AG08396 (cell line): ENCODE measurements at regions not wholly inside any gene's neighbourhood (a gene's known extent, or its start where the extent isn't known, plus 50 kb on each side); places are given as distances from the start of the nearest gene placed in this dataset.
"Not testable (repeated sequence)": the region's sequence is repeated elsewhere in the genome, so short reads cannot be mapped to it uniquely, and the experiment has no call there.

Experiments
- DNase-seq: peaks from one replicate; pipeline ENCODE4 v3.0.0; 2012; ENCODE audit warnings: low spot score, mixed read lengths

- DNase-seq: no peak
Measured at GRCh38 chr14:105857826-105858675, 331.7 kb downstream of the TMEM121 start.

GRCh38 chr14:105858676-105859025, 332.3 kb downstream of the TMEM121 start:
- DNase-seq: no peak

GRCh38 chr14:105859073-105859716, 332.8 kb downstream of the TMEM121 start:
- not testable (repeated sequence) for DNase-seq

- DNase-seq: no peak
Measured at GRCh38 chr14:105859717-105860614, 333.6 kb downstream of the TMEM121 start.

- DNase-seq: no peak
Measured at GRCh38 chr14:105860615-105861580, 334.5 kb downstream of the TMEM121 start.

GRCh38 chr14:105861985-105862465, 335.6 kb downstream of the TMEM121 start:
- no peak for DNase-seq

- DNase-seq: no peak
Measured at GRCh38 chr14:105862581-105863239, 336.3 kb downstream of the TMEM121 start.

- no peak for DNase-seq
Measured at GRCh38 chr14:105863296-105864108, 337.1 kb downstream of the TMEM121 start.

GRCh38 chr14:105864116-105864515, 337.7 kb downstream of the TMEM121 start:
- no peak for DNase-seq

GRCh38 chr14:105864651-105865265, 338.4 kb downstream of the TMEM121 start:
- no peak for DNase-seq

- no peak for DNase-seq
Measured at GRCh38 chr14:105865266-105865903, 339.0 kb downstream of the TMEM121 start.

GRCh38 chr14:105865904-105866840, 339.8 kb downstream of the TMEM121 start:
- no peak for DNase-seq

GRCh38 chr14:105866841-105867321, 340.5 kb downstream of the TMEM121 start:
- DNase-seq: no peak

- no peak for DNase-seq
Measured at GRCh38 chr14:105867961-105868599, 341.7 kb downstream of the TMEM121 start.

- no peak for DNase-seq
Measured at GRCh38 chr14:105871590-105871989, 345.2 kb downstream of the TMEM121 start.

- DNase-seq: no peak
Measured at GRCh38 chr14:105873870-105874512, 347.6 kb downstream of the TMEM121 start.
